SK-N-SH treated with all-trans-retinoic acid at 6 μM for 48 hours (cell line): ENCODE measurements at regions not wholly inside any gene's neighbourhood (a gene's known extent, or its start where the extent isn't known, plus 50 kb on each side); places are given as distances from the start of the nearest gene placed in this dataset.

Source experiments
- ATAC-seq: fragments of 200-7000 bp; cut with Tn5 transposase; 3 replicates; pipeline ENCODE4 v1.9.1; 2020; ENCODE audit warnings: mild to moderate bottlenecking, moderate library complexity
- ARNTL ChIP-seq: fragments of 450-650 bp; formaldehyde crosslinking; IDR thresholded peaks from 2 replicates; pipeline ENCODE4 v1.5.0; 2020; ENCODE audit warnings: low read depth, mild to moderate bottlenecking, moderate library complexity, borderline replicate concordance
- BACH2 ChIP-seq: fragments of 250-450 bp; sonication (Bioruptor Pico); IDR thresholded peaks from 2 replicates; pipeline ENCODE4 v1.9.0; 2021; ENCODE audit warnings: mild to moderate bottlenecking, borderline replicate concordance
- CSDC2 ChIP-seq: fragments of 250-450 bp; sonication (Bioruptor Pico); IDR thresholded peaks from 2 replicates; pipeline ENCODE4 v1.5.0; 2020; ENCODE audit warnings: mild to moderate bottlenecking, moderate library complexity
- ESRRG ChIP-seq: fragments of 250-450 bp; sonication (Bioruptor Pico); IDR thresholded peaks from 2 replicates; pipeline ENCODE4 v1.6.1; 2021; ENCODE audit warnings: mild to moderate bottlenecking
- GLIS3 ChIP-seq: fragments of 250-450 bp; sonication (Bioruptor Pico); IDR thresholded peaks from 2 replicates; pipeline ENCODE4 v1.5.0; 2020; ENCODE audit warnings: mild to moderate bottlenecking, moderate library complexity
- ISL1 ChIP-seq: fragments of 250-450 bp; sonication (Bioruptor Pico); IDR thresholded peaks from 2 replicates; pipeline ENCODE4 v2.1.2; 2022; ENCODE audit warnings: mild to moderate bottlenecking, moderate library complexity
- OSR1 ChIP-seq: fragments of 250-450 bp; sonication (Bioruptor Pico); IDR thresholded peaks from 2 replicates; pipeline ENCODE4 v1.8.0; 2022; ENCODE audit warnings: moderate library complexity, mild to moderate bottlenecking, inconsistent platforms
- POU6F1 ChIP-seq: fragments of 250-450 bp; sonication (Bioruptor Pico); IDR thresholded peaks from 2 replicates; pipeline ENCODE4 v1.8.0; 2021; ENCODE audit warnings: low read depth, mild to moderate bottlenecking, moderate library complexity, borderline replicate concordance
- PPARA ChIP-seq: fragments of 250-450 bp; sonication (Bioruptor Pico); IDR thresholded peaks from 2 replicates; pipeline ENCODE4 v1.5.0; 2020; ENCODE audit warnings: mild to moderate bottlenecking, borderline replicate concordance
- RARB ChIP-seq: fragments of 250-450 bp; sonication (Bioruptor Pico); IDR thresholded peaks from 2 replicates; pipeline ENCODE4 v1.8.0; 2021; ENCODE audit warnings: mild to moderate bottlenecking, moderate library complexity
- SNAI2 ChIP-seq: fragments of 250-450 bp; sonication (Bioruptor Pico); IDR thresholded peaks from 2 replicates; pipeline ENCODE4 v1.5.0; 2020; ENCODE audit warnings: mild to moderate bottlenecking, moderate library complexity
- TCF4 ChIP-seq: fragments of 250-450 bp; sonication (Bioruptor Pico); IDR thresholded peaks from 2 replicates; pipeline ENCODE4 v1.8.0; 2021; ENCODE audit warnings: mild to moderate bottlenecking, moderate library complexity, borderline replicate concordance
- TOX ChIP-seq: fragments of 250-450 bp; sonication (Bioruptor Pico); IDR thresholded peaks from 2 replicates; pipeline ENCODE4 v1.8.0; 2021; ENCODE audit warnings: mild to moderate bottlenecking, moderate library complexity, borderline replicate concordance
- TSHZ2 ChIP-seq: fragments of 250-450 bp; sonication (Bioruptor Pico); IDR thresholded peaks from 2 replicates; pipeline ENCODE4 v1.5.0; 2020; ENCODE audit warnings: mild to moderate bottlenecking, moderate library complexity
- ZC3H10 ChIP-seq: fragments of 250-450 bp; sonication (Bioruptor Pico); IDR thresholded peaks from 2 replicates; pipeline ENCODE4 v1.5.1; 2021; ENCODE audit warnings: mild to moderate bottlenecking, moderate library complexity
- ZFP3 ChIP-seq: fragments of 250-450 bp; sonication (Bioruptor Pico); IDR thresholded peaks from 2 replicates; pipeline ENCODE4 v1.5.0; 2020; ENCODE audit warnings: mild to moderate bottlenecking, moderate library complexity
- ZNF565 ChIP-seq: fragments of 450-650 bp; formaldehyde crosslinking; conservative IDR thresholded peaks from 2 replicates; pipeline ENCODE4 v1.5.0; 2020; ENCODE audit warnings: low read depth, mild to moderate bottlenecking, moderate library complexity
- ZNF70 ChIP-seq: fragments of 450-650 bp; formaldehyde crosslinking; IDR thresholded peaks from 2 replicates; pipeline ENCODE4 v1.5.0; 2020; ENCODE audit warnings: mild to moderate bottlenecking, moderate library complexity
- ZNF8 ChIP-seq: fragments of 450-650 bp; formaldehyde crosslinking; IDR thresholded peaks from 2 replicates; pipeline ENCODE4 v1.5.0; 2020; ENCODE audit warnings: mild to moderate bottlenecking, moderate library complexity
- TF ChIP-seq, protein P1 (sequence below): fragments of 250-450 bp; sonication (Bioruptor Pico); IDR thresholded peaks from 2 replicates; pipeline ENCODE4 v1.8.0; 2020; ENCODE audit warnings: mild to moderate bottlenecking, moderate library complexity, borderline replicate concordance
- TF ChIP-seq, protein P2 (sequence below): fragments of 250-450 bp; sonication (Bioruptor Pico); IDR thresholded peaks from 2 replicates; pipeline ENCODE4 v1.5.1; 2021; ENCODE audit warnings: mild to moderate bottlenecking, moderate library complexity

- TF ChIP-seq OSR1 (CRISPR knock-in tag) (no peak), PPARA (CRISPR knock-in tag) (no peak), ESRRG (CRISPR knock-in tag) (no peak), ZC3H10 (no peak), ZFP3 (no peak), RARB (CRISPR knock-in tag) (no peak), ZNF8 (CRISPR knock-in tag) (no peak), ARNTL (CRISPR knock-in tag) (no peak), SNAI2 (CRISPR knock-in tag) (no peak), CSDC2 (CRISPR knock-in tag) (no peak)
- TF ChIP-seq, protein P1, sequence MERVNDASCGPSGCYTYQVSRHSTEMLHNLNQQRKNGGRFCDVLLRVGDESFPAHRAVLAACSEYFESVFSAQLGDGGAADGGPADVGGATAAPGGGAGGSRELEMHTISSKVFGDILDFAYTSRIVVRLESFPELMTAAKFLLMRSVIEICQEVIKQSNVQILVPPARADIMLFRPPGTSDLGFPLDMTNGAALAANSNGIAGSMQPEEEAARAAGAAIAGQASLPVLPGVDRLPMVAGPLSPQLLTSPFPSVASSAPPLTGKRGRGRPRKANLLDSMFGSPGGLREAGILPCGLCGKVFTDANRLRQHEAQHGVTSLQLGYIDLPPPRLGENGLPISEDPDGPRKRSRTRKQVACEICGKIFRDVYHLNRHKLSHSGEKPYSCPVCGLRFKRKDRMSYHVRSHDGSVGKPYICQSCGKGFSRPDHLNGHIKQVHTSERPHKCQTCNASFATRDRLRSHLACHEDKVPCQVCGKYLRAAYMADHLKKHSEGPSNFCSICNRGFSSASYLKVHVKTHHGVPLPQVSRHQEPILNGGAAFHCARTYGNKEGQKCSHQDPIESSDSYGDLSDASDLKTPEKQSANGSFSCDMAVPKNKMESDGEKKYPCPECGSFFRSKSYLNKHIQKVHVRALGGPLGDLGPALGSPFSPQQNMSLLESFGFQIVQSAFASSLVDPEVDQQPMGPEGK (CRISPR knock-in tag): no peak
Measured at GRCh38 chr9:38278457-38278856, 114.0 kb upstream of the ALDH1B1 start (continued).

GRCh38 chr9:38277601-38278200 lies 114.8 kb upstream of the ALDH1B1 start:
- TF ChIP-seq ZNF8 (CRISPR knock-in tag): no peak
- no peak for TF ChIP-seq TCF4 (CRISPR knock-in tag)
- TF ChIP-seq BACH2 (CRISPR knock-in tag): no peak
- TF ChIP-seq TOX (CRISPR knock-in tag): no peak
- TF ChIP-seq, all 23 proteins: peak for 0

DNA sequence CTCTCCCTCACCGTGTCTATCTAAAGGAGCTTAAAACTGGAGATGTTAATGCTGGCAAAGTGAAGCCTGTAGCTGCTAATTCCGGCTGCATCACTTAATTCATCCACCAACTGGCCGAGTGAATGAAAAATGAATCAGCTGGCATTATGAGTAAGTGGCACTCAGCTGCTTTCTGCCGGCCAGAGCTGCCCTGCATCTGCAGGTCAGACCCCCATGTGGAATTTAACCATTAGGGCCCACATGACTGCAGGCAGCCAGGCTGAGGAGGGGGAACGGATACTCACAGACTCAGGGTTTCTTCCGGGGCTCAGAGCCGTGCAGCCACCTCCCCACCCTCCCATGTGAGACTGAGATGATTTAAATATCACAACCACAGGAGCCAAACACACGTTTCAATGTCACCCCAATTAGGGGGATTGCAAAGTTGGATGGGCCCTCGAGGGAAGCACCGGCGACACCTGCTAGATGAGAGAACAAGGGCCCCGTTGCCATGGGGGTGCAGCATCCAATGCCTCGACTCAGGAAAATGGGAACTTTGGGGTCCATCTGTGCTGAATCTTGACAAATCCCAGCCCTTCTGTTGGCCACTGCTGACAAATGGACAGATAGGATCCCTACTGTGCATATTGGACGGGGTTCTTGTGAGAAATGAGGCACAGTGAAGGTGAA lies 115.6 kb upstream of the ALDH1B1 start:
- ATAC-seq: no peak
- TF ChIP-seq, protein P2, sequence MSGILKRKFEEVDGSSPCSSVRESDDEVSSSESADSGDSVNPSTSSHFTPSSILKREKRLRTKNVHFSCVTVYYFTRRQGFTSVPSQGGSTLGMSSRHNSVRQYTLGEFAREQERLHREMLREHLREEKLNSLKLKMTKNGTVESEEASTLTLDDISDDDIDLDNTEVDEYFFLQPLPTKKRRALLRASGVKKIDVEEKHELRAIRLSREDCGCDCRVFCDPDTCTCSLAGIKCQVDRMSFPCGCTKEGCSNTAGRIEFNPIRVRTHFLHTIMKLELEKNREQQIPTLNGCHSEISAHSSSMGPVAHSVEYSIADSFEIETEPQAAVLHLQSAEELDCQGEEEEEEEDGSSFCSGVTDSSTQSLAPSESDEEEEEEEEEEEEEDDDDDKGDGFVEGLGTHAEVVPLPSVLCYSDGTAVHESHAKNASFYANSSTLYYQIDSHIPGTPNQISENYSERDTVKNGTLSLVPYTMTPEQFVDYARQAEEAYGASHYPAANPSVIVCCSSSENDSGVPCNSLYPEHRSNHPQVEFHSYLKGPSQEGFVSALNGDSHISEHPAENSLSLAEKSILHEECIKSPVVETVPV (CRISPR knock-in tag): no peak
- TF ChIP-seq POU6F1 (CRISPR knock-in tag): no peak
- TF ChIP-seq ZNF70 (CRISPR knock-in tag): no peak
- TF ChIP-seq SNAI2 (CRISPR knock-in tag): no peak

More at GRCh38 chr9:38277601-38278200, 114.8 kb upstream of the ALDH1B1 start:
- no peak for ATAC-seq

- TF ChIP-seq ZNF8 (CRISPR knock-in tag) (no peak), ZNF70 (CRISPR knock-in tag) (no peak), ISL1 (no peak), PPARA (CRISPR knock-in tag) (no peak), RARB (CRISPR knock-in tag) (no peak), CSDC2 (CRISPR knock-in tag) (no peak), OSR1 (CRISPR knock-in tag) (no peak), TOX (CRISPR knock-in tag) (no peak), ZC3H10 (no peak), ARNTL (CRISPR knock-in tag) (no peak), SNAI2 (CRISPR knock-in tag) (no peak), ZNF565 (no peak), TSHZ2 (no peak), GLIS3 (no peak), BACH2 (CRISPR knock-in tag) (no peak)
- TF ChIP-seq, protein P2 (CRISPR knock-in tag): no peak
- ATAC-seq: no peak
Measured at GRCh38 chr9:38274800-38275199, 117.7 kb upstream of the ALDH1B1 start.
